ENCODE measurements at regions not wholly inside any gene's neighbourhood (a gene's known extent, or its start where the extent isn't known, plus 50 kb on each side); places are given as distances from the start of the nearest gene placed in this dataset.
A peak's percentile ranks its signal among the peaks of the same experiment; 100 is the strongest.

GRCh38 chr10:3904419-3904960, 119.5 kb upstream of the KLF6 start:
- ATAC-seq = no peak
- no peak for DNase-seq
- intact Hi-C loops (cut with DNase I, micrococcal nuclease) = no loop called here

GRCh38 chr10:3902809-3903410, 117.9 kb upstream of the KLF6 start:
- DNase-seq (no peak), ATAC-seq (no peak)
- intact Hi-C loops (cut with DNase I, micrococcal nuclease) = no loop called here

- DNase-seq = peak; percentile 38 to 51
- peak; percentile 26 for ATAC-seq
- intact Hi-C loops (cut with DNase I, micrococcal nuclease) = no loop called here
Observed at GRCh38 chr10:3902054-3902808, 117.2 kb upstream of the KLF6 start.

- DNase-seq (no peak), ATAC-seq (no peak)
- intact Hi-C loops (cut with DNase I, micrococcal nuclease) = no loop called here
Observed at GRCh38 chr10:3901370-3901769, 116.4 kb upstream of the KLF6 start.

- intact Hi-C loops (cut with DNase I, micrococcal nuclease) = no loop called here
- no peak for ATAC-seq
- DNase-seq = no peak
Observed at GRCh38 chr10:3900391-3900790, 115.4 kb upstream of the KLF6 start.

- no peak for DNase-seq
- intact Hi-C loops (cut with DNase I, micrococcal nuclease) = no loop called here
- peak; percentile 52 for ATAC-seq
Observed at GRCh38 chr10:3898821-3899220, 113.8 kb upstream of the KLF6 start.

GRCh38 chr10:3897156-3897555, 112.1 kb upstream of the KLF6 start:
- DNase-seq (no peak), ATAC-seq (no peak)
- intact Hi-C loops (cut with DNase I, micrococcal nuclease) = no loop called here

- DNase-seq = no peak
- ATAC-seq = no peak
- intact Hi-C loops (cut with DNase I, micrococcal nuclease) = no loop called here
Observed at GRCh38 chr10:3896161-3896560, 111.2 kb upstream of the KLF6 start.

- peak; percentile 69 for ATAC-seq
- intact Hi-C loops (cut with DNase I, micrococcal nuclease) = no loop called here
- DNase-seq = no peak
Observed at GRCh38 chr10:3895045-3895631, 110.1 kb upstream of the KLF6 start.

GRCh38 chr10:3893901-3894563, 109.0 kb upstream of the KLF6 start:
- DNase-seq = no peak
- no peak for ATAC-seq
- intact Hi-C loops (cut with DNase I, micrococcal nuclease) = no loop called here

- intact Hi-C loops (cut with DNase I, micrococcal nuclease) = no loop called here
- no peak for ATAC-seq
- DNase-seq = no peak
Observed at GRCh38 chr10:3892440-3893425, 107.7 kb upstream of the KLF6 start.

GRCh38 chr10:3891396-3891795, 106.4 kb upstream of the KLF6 start:
- ATAC-seq (no peak), DNase-seq (no peak)
- intact Hi-C loops (cut with DNase I, micrococcal nuclease) = no loop called here

- ATAC-seq (no peak), DNase-seq (no peak)
- intact Hi-C loops (cut with DNase I, micrococcal nuclease) = no loop called here
Observed at GRCh38 chr10:3890602-3891352, 105.8 kb upstream of the KLF6 start.

- intact Hi-C loops (cut with DNase I, micrococcal nuclease) = no loop called here
- ATAC-seq = no peak
- no peak for DNase-seq
Observed at GRCh38 chr10:3889961-3890522, 105.0 kb upstream of the KLF6 start.

- ATAC-seq = peak; percentile 29
- intact Hi-C loops (cut with DNase I, micrococcal nuclease) = no loop called here
Observed at GRCh38 chr10:3887885-3888476, 103.0 kb upstream of the KLF6 start.

GRCh38 chr10:3887404-3887803, 102.4 kb upstream of the KLF6 start:
- DNase-seq = no peak
- ATAC-seq = no peak
- intact Hi-C loops (cut with DNase I, micrococcal nuclease) = no loop called here

More at GRCh38 chr10:3887885-3888476, 103.0 kb upstream of the KLF6 start:
- DNase-seq = peak in 1 of 2 donors; percentile 54

- ATAC-seq = peak; percentile 83
- no peak for DNase-seq
- intact Hi-C loops (cut with DNase I, micrococcal nuclease) = no loop called here
Observed at GRCh38 chr10:3886641-3887251, 101.7 kb upstream of the KLF6 start.
